Renal cortex interstitium (tissue), 11 donors: ENCODE measurements at regions not wholly inside any gene's neighbourhood (a gene's known extent, or its start where the extent isn't known, plus 50 kb on each side); places are given as distances from the start of the nearest gene placed in this dataset.

Experiments used
- DNase-seq, 11 donors: peaks; one replicate each; pipeline ENCODE4 v3.0.0-alpha.2; 2013; ENCODE audit warnings: low read depth in 9 of 11, low spot score in 4 of 11; ENCODE audit errors: extremely low read depth in 1 of 11

DNA sequence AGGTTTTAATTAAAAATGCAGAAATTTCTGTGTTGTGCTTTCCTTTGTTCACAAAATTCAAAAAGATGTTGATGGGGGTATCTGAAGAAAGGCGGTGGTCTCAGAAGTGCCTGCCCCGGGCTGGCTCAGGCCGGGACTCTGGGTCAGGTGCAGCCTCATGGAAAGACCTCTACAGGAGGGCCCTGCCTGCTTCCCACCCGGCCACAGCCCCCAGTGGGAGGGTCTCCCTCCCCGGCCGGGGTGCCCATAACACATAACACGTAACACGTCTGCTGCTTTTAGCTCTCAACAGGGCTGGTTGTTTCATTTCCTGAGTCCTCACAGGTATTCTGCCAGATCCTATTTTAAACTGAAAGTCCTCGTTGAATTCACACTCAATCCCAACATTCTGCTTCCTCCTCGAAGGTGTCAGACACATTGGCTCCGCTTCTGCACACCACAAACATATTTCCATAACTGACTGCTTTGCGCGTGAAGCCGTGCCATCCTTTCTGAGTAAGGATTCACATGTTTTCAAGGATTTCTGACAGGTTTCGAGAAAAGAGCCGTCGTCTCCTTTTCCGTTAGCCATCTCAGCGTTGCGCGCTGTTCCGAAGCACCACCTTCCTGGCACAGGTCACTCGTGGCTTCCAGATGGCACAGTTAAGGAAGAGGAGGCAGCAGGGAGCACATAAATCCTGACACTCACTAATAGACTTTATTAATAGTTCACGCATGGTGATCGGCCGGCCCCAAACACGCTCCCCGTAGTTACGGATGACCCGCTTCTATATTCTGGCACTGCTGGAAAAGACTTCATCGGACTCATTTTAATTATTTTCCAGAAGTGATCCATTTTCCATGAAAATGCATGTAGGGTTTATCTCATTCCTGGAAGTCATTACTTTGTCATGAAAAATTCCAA, 569.3 kb downstream of the BRD1 start:
- DNase-seq: no peak

DNA sequence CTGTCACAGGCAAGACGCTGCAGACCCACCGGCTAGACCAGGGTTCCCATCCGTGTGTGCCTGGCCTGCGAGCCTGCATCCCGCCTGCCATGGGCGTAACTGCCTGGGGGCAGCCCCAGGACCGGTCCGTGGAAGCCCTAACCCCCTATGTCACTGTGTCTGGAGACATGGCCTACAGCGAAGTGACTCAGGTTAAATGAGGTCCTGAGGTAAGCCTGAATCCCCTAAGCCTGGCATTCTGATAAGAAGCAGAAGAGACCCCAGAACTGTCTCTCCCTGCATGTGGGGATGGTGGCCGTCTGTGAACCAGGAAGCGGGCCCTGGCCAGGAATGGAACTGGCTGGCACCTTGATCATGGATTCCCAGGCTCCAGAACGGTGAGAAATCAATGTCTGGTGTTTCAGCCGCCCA, 570.1 kb downstream of the BRD1 start:
- no peak for DNase-seq

- no peak for DNase-seq
Observed at GRCh38 chr22:49255741-49256318, 571.8 kb downstream of the BRD1 start.

GRCh38 chr22:49255154-49255553, 572.5 kb downstream of the BRD1 start:
- DNase-seq: no peak

- no peak for DNase-seq
Observed at GRCh38 chr22:49253656-49254055, 574.0 kb downstream of the BRD1 start.

DNA sequence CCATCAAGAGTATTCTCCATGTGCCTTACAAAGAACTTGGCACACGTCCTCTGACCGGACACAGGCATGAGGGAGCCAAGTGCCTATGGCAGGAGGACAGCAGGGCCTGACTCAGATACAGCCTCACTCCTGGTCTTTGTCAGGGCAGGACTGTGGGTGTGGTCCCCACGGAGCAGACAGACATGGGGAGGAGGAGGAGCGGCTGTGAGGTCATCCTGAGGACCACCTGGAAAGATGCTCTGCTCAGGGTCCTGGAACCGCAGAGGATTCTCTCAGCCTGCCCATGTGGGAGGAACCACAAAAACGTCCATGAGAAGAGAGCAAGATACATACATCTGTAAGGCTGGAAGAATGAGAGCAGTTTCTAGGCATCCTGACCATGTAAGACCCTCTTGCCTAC, 576.3 kb downstream of the BRD1 start:
- no peak for DNase-seq

- DNase-seq: no peak
Observed at GRCh38 chr22:49247194-49247924, 580.3 kb downstream of the BRD1 start.

- DNase-seq: no peak
Observed at GRCh38 chr22:49244466-49245420, 582.9 kb downstream of the BRD1 start.

DNA sequence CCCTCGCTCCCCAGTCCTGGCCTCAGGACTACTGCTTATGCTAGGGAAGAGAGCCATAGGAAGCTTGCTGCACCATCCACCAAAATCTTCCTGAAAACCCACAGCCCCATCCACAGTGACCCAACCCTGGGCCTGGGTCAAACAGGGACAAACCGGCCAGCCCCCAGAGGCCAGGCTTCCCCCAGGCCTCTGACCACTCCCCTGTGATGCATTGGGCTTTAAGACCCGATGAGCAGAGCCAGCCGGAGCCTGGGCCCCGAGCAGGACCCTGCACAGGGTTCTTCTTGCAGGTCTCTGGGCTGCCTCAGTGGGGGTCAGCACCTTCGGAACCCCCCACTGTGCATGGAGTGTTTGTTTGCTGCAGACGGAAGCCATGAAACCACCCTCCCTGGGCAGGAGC, 583.7 kb downstream of the BRD1 start:
- DNase-seq: no peak

- no peak for DNase-seq
Observed at GRCh38 chr22:49243335-49243734, 584.3 kb downstream of the BRD1 start.

- DNase-seq: no peak
Observed at GRCh38 chr22:49242480-49242879, 585.2 kb downstream of the BRD1 start.

DNA sequence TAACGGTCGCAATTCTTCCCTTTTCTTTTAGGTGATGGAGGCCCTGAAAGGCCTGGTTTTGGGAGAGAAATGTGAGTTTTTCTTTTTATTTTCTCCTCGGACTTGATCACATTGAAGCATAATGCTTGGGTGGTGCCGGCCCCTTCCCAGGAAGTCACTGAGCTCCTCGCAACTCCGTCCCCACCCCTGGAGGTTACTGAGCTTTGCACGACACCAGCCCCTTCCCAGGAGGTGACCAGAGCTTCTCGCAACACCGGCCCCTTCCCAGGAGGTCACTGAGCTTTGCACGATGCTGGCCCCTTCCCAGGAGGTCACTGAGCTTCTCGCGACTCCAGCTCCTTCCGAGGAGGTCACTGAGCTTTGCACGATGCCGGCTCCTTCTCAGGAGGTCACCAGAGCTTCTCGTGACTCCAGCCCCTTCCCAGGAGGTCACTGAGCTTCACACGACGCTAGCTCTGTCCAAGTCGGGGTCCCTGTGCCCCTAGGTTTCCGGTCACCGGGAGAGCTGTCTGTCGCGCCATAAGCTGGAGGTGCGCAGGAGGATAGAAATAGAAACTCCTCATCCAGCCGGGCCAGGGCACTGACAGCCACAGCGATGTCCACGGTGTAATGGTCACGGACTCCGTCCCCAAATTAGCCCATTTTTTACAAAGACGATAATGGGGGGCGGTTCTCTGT, 586.4 kb downstream of the BRD1 start:
- no peak for DNase-seq

DNA sequence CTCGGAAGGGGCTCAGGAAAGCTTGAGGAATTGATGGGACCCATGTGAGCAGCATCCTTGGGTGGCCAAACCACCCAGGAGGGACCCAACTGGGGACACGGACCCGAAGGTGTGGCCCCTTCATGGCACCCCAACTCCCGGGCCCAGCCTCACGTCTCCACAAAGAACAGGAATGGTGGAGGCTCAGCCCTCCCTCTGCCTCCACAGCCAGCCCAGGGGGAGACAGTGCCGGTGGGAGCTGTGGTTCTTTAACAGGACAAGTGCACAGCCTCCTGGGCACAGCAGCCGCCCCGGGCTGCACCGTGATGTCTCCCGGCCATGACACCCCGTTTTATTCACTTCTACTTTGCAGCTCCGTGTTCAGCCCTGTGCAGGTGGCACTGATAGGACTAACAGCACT, 587.2 kb downstream of the BRD1 start:
- DNase-seq: no peak

DNA sequence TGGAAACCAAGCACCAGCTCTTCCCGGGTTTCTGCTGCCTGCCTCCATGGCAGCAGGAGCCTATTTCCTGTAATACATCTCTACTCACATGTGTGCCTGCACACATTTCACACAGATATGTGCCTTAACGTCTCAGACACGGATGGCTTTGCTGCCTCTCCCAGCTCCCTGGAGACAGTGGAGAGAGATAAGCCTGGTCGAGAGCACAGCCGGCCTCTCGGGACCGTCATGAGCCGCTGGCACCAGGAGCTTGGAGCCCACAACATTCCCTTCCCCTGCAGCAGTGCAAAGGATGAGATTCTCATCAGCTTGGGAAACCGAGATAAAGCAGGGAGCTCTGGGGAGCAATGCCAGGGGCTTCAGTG, 587.7 kb downstream of the BRD1 start:
- no peak for DNase-seq

DNA sequence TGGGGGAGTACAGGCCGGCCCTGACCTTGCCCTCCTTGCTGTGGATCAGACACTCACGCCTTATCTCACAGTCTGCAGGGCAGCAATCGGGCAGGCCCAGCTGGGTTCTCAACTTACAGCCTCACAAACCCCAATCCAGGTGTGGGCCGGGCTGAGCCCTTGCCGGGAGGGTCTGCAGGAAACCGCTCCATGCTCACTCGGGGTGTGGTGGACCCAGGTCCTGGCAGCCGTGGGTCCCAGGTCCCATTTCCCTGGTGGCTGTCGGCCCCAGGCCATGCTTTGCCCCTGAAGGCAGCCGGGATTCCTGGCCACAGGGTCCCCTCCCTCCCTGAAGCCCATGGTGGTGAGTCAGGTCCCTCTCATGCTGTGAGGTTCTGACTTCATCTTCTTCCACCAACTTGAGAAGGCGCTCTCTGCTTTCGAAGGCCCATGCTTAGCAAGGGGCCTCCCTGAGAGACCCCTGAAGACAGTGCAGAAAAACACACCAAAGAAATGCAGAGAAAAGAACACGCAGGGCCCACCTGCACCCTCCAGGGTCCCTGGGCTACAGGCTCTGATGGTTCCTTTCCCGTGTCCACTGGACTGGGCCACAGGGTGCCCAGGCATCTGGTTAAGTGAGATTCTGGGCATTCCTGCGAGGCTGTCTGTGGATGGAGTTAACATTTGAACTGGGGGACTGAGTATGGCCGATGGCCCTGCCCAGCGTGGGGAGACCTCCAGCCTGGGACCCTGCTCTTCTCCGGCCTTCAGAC, 588.2 kb downstream of the BRD1 start:
- DNase-seq: no peak

- no peak for DNase-seq
Observed at GRCh38 chr22:49238181-49239141, 589.2 kb downstream of the BRD1 start.

DNA sequence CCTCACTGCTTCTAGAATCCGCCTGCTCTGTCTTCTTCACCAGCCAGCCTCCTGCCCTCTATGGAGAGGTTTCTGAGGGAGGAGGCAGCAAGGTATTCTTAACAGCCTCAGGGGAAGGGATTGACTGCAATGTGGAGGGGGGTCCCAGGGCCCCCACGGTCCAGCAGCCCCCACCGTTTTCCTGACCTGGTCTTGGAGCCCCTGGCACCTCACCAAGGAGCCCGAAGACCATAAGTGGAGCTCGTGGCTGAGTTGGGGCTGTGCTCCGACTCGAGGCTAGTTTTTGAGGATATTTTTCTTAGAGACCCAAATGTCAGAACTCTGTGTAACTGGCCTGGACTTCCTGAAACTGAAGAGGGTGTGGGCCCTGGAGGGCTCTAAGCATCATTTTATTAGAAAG, 590.0 kb downstream of the BRD1 start:
- no peak for DNase-seq
